ENCODE measurements at regions not wholly inside any gene's neighbourhood (a gene's known extent, or its start where the extent isn't known, plus 50 kb on each side); places are given as distances from the start of the nearest gene placed in this dataset.

GRCh38 chr22:48558606-48559402, 1268.9 kb downstream of the BRD1 start:
- Histone ChIP-seq H3K27me3 (ENCODE audit: control insufficient read depth in 1 of 2, insufficient read depth in 2 of 2, low read length in 2 of 2) (no peaks in the 10 kb centered on the region), H3K4me1 (ENCODE audit: insufficient read depth, low read length) (no peaks in the 10 kb centered on the region), H3K9ac (ENCODE audit: low read length) (no peak overlapping the region), H3K4me3 (ENCODE audit: low read depth in 1 of 2, low read length in 2 of 2) (no peak overlapping the region), H3K9me3 (ENCODE audit: low read length) (no peaks in the 10 kb centered on the region), H3K36me3 (ENCODE audit: insufficient read depth, low read length) (no peaks in the 10 kb centered on the region), H3K27ac (ENCODE audit: low read depth, low read length) (no peak overlapping the region)

- Histone ChIP-seq H3K36me3 (ENCODE audit: insufficient read depth, low read length) (no peaks in the 10 kb centered on the region), H3K27ac (ENCODE audit: low read depth, low read length) (no peak overlapping the region), H3K4me1 (ENCODE audit: insufficient read depth, low read length) (no peaks in the 10 kb centered on the region), H3K9ac (ENCODE audit: low read length) (no peak overlapping the region), H3K27me3 (ENCODE audit: control insufficient read depth in 1 of 2, insufficient read depth in 2 of 2, low read length in 2 of 2) (no peaks in the 10 kb centered on the region), H3K9me3 (ENCODE audit: low read length) (no peaks in the 10 kb centered on the region), H3K4me3 (ENCODE audit: low read depth in 1 of 2, low read length in 2 of 2) (no peak overlapping the region)
Observed at GRCh38 chr22:48558016-48558415, 1269.7 kb downstream of the BRD1 start.

- Histone ChIP-seq H3K27ac (ENCODE audit: low read depth, low read length) (no peak overlapping the region), H3K9ac (ENCODE audit: low read length) (no peak overlapping the region), H3K36me3 (ENCODE audit: insufficient read depth, low read length) (no peaks in the 10 kb centered on the region), H3K4me1 (ENCODE audit: insufficient read depth, low read length) (no peaks in the 10 kb centered on the region), H3K4me3 (ENCODE audit: low read depth in 1 of 2, low read length in 2 of 2) (no peak overlapping the region), H3K9me3 (ENCODE audit: low read length) (no peaks in the 10 kb centered on the region), H3K27me3 (ENCODE audit: control insufficient read depth in 1 of 2, insufficient read depth in 2 of 2, low read length in 2 of 2) (no peaks in the 10 kb centered on the region)
Observed at GRCh38 chr22:48557473-48557872, 1270.2 kb downstream of the BRD1 start.

- no peaks in the 10 kb centered on the region for H3K9me3 ChIP-seq (ENCODE audit: low read length)
- H3K36me3 ChIP-seq (ENCODE audit: insufficient read depth, low read length): no peaks in the 10 kb centered on the region
- no peaks in the 10 kb centered on the region for H3K4me1 ChIP-seq (ENCODE audit: insufficient read depth, low read length)
- no peak overlapping the region for H3K27ac ChIP-seq (ENCODE audit: low read depth, low read length)
- no peak overlapping the region for H3K4me3 ChIP-seq (ENCODE audit: low read depth in 1 of 2, low read length in 2 of 2)
- H3K9ac ChIP-seq (ENCODE audit: low read length): no peak overlapping the region
- no peaks in the 10 kb centered on the region for H3K27me3 ChIP-seq (ENCODE audit: control insufficient read depth in 1 of 2, insufficient read depth in 2 of 2, low read length in 2 of 2)
Observed at GRCh38 chr22:48556751-48557150, 1270.9 kb downstream of the BRD1 start.

GRCh38 chr22:48556222-48556621, 1271.5 kb downstream of the BRD1 start:
- no peak overlapping the region for H3K4me3 ChIP-seq (ENCODE audit: low read depth in 1 of 2, low read length in 2 of 2)
- H3K27me3 ChIP-seq (ENCODE audit: control insufficient read depth in 1 of 2, insufficient read depth in 2 of 2, low read length in 2 of 2): no peaks in the 10 kb centered on the region
- H3K4me1 ChIP-seq (ENCODE audit: insufficient read depth, low read length): no peaks in the 10 kb centered on the region

GRCh38 chr22:48555606-48556005, 1272.1 kb downstream of the BRD1 start:
- no peak overlapping the region for H3K27ac ChIP-seq (ENCODE audit: low read depth, low read length)
- H3K4me3 ChIP-seq (ENCODE audit: low read depth in 1 of 2, low read length in 2 of 2): no peak overlapping the region
- H3K36me3 ChIP-seq (ENCODE audit: insufficient read depth, low read length): no peaks in the 10 kb centered on the region
- H3K4me1 ChIP-seq (ENCODE audit: insufficient read depth, low read length): no peaks in the 10 kb centered on the region
- no peak overlapping the region for H3K9ac ChIP-seq (ENCODE audit: low read length)
- no peaks in the 10 kb centered on the region for H3K27me3 ChIP-seq (ENCODE audit: control insufficient read depth in 1 of 2, insufficient read depth in 2 of 2, low read length in 2 of 2)
- no peaks in the 10 kb centered on the region for H3K9me3 ChIP-seq (ENCODE audit: low read length)

More at GRCh38 chr22:48556222-48556621, 1271.5 kb downstream of the BRD1 start:
- Histone ChIP-seq H3K9ac (ENCODE audit: low read length) (no peak overlapping the region), H3K27ac (ENCODE audit: low read depth, low read length) (no peak overlapping the region), H3K36me3 (ENCODE audit: insufficient read depth, low read length) (no peaks in the 10 kb centered on the region), H3K9me3 (ENCODE audit: low read length) (no peaks in the 10 kb centered on the region)

GRCh38 chr22:48554893-48555572, 1272.6 kb downstream of the BRD1 start:
- no peak overlapping the region for H3K27ac ChIP-seq (ENCODE audit: low read depth, low read length)
- no peak overlapping the region for H3K4me3 ChIP-seq (ENCODE audit: low read depth in 1 of 2, low read length in 2 of 2)
- no peaks in the 10 kb centered on the region for H3K27me3 ChIP-seq (ENCODE audit: control insufficient read depth in 1 of 2, insufficient read depth in 2 of 2, low read length in 2 of 2)
- no peaks in the 10 kb centered on the region for H3K36me3 ChIP-seq (ENCODE audit: insufficient read depth, low read length)
- H3K4me1 ChIP-seq (ENCODE audit: insufficient read depth, low read length): no peaks in the 10 kb centered on the region
- no peaks in the 10 kb centered on the region for H3K9me3 ChIP-seq (ENCODE audit: low read length)
- no peak overlapping the region for H3K9ac ChIP-seq (ENCODE audit: low read length)

- H3K27me3 ChIP-seq (ENCODE audit: control insufficient read depth in 1 of 2, insufficient read depth in 2 of 2, low read length in 2 of 2): no peaks in the 10 kb centered on the region
Observed at GRCh38 chr22:48553694-48554308, 1273.9 kb downstream of the BRD1 start.

GRCh38 chr22:48553119-48553518, 1274.6 kb downstream of the BRD1 start:
- Histone ChIP-seq H3K4me3 (ENCODE audit: low read depth in 1 of 2, low read length in 2 of 2) (no peak overlapping the region), H3K27ac (ENCODE audit: low read depth, low read length) (no peak overlapping the region), H3K36me3 (ENCODE audit: insufficient read depth, low read length) (no peaks in the 10 kb centered on the region), H3K9ac (ENCODE audit: low read length) (no peak overlapping the region), H3K4me1 (ENCODE audit: insufficient read depth, low read length) (no peaks in the 10 kb centered on the region), H3K9me3 (ENCODE audit: low read length) (no peaks in the 10 kb centered on the region), H3K27me3 (ENCODE audit: control insufficient read depth in 1 of 2, insufficient read depth in 2 of 2, low read length in 2 of 2) (no peaks in the 10 kb centered on the region)

More at GRCh38 chr22:48553694-48554308, 1273.9 kb downstream of the BRD1 start:
- H3K9me3 ChIP-seq (ENCODE audit: low read length): no peaks in the 10 kb centered on the region
- H3K4me1 ChIP-seq (ENCODE audit: insufficient read depth, low read length): no peaks in the 10 kb centered on the region
- no peak overlapping the region for H3K4me3 ChIP-seq (ENCODE audit: low read depth in 1 of 2, low read length in 2 of 2)
- no peaks in the 10 kb centered on the region for H3K36me3 ChIP-seq (ENCODE audit: insufficient read depth, low read length)
- no peak overlapping the region for H3K9ac ChIP-seq (ENCODE audit: low read length)
- H3K27ac ChIP-seq (ENCODE audit: low read depth, low read length): no peak overlapping the region

- no peaks in the 10 kb centered on the region for H3K36me3 ChIP-seq (ENCODE audit: insufficient read depth, low read length)
- H3K27me3 ChIP-seq (ENCODE audit: control insufficient read depth in 1 of 2, insufficient read depth in 2 of 2, low read length in 2 of 2): no peaks in the 10 kb centered on the region
Observed at GRCh38 chr22:48551716-48552268, 1275.9 kb downstream of the BRD1 start.

GRCh38 chr22:48551061-48551460, 1276.6 kb downstream of the BRD1 start:
- H3K9ac ChIP-seq (ENCODE audit: low read length): no peak overlapping the region
- H3K4me3 ChIP-seq (ENCODE audit: low read depth in 1 of 2, low read length in 2 of 2): no peak overlapping the region
- H3K4me1 ChIP-seq (ENCODE audit: insufficient read depth, low read length): no peaks in the 10 kb centered on the region
- no peak overlapping the region for H3K27ac ChIP-seq (ENCODE audit: low read depth, low read length)
- no peaks in the 10 kb centered on the region for H3K27me3 ChIP-seq (ENCODE audit: control insufficient read depth in 1 of 2, insufficient read depth in 2 of 2, low read length in 2 of 2)
- H3K36me3 ChIP-seq (ENCODE audit: insufficient read depth, low read length): no peaks in the 10 kb centered on the region
- no peaks in the 10 kb centered on the region for H3K9me3 ChIP-seq (ENCODE audit: low read length)

More at GRCh38 chr22:48551716-48552268, 1275.9 kb downstream of the BRD1 start:
- Histone ChIP-seq H3K9ac (ENCODE audit: low read length) (no peak overlapping the region), H3K9me3 (ENCODE audit: low read length) (no peaks in the 10 kb centered on the region), H3K27ac (ENCODE audit: low read depth, low read length) (no peak overlapping the region), H3K4me1 (ENCODE audit: insufficient read depth, low read length) (no peaks in the 10 kb centered on the region), H3K4me3 (ENCODE audit: low read depth in 1 of 2, low read length in 2 of 2) (no peak overlapping the region)
